K562 (cell line): ENCODE measurements at regions not wholly inside any gene's neighbourhood (a gene's known extent, or its start where the extent isn't known, plus 50 kb on each side); places are given as distances from the start of the nearest gene placed in this dataset.

Source experiments
- ATAC-seq: fragments of 200-7000 bp; cut with Tn5 transposase; 3 replicates; pipeline ENCODE4 v1.9.1; 2020; ENCODE audit warnings: moderate library complexity
- BruUV-seq: library from RNA; stranded (reverse); fragments of 400-500 nt; replicated peaks from 2 replicates; lab custom pipeline; 2021; lab: Mats Ljungman, UMichigan
- CTCF ChIA-PET: fragments of 300-600 bp; formaldehyde crosslinking; extraction: SDS; loops from one replicate; lab custom pipeline; 2021; ENCODE audit warnings: low intra/inter-chr PET ratio; lab: Yijun Ruan, JAX
- POLR2A ChIA-PET: fragments of 300-600, 350-650 bp; sonication (Branson Sonifier 250); formaldehyde crosslinking; extraction: SDS; loops from one replicate; lab custom pipeline; 2021; ENCODE audit warnings: antibody characterized with exemption, inconsistent platforms; lab: Yijun Ruan, JAX
- DNase-seq, 4 experiments: peaks; one replicate each; pipeline versions ENCODE4 v3.0.0 to v3.0.0-alpha.2; 2011 to 2018; ENCODE audit warnings: low spot score in 3 of 4, mixed read lengths in 3 of 4; ENCODE audit errors: extremely low read depth in 1 of 4
- FAIRE-seq: peaks from 2 replicates; lab custom pipeline; 2011; peaks lifted over from hg19 to GRCh38; lab: Jason Lieb, UNC
- H2AFZ ChIP-seq: 2 replicates; pipeline ENCODE4 v1.6.0; 2011; ENCODE audit warnings: low read depth, low read length, control low read depth, inconsistent platforms
- H3K27ac ChIP-seq: fragments of 200-600 bp; 3 replicates; pipeline ENCODE4 v1.8.0; 2011; ENCODE audit warnings: low read depth, mild to moderate bottlenecking, control low read depth, inconsistent platforms, low read length, moderate library complexity, mixed read lengths; ENCODE audit errors: extremely low read depth
- H3K27me3 ChIP-seq, 2 experiments: fragments of 300-600 bp in 1 of 2; 2 replicates in 1 of 2; 3 replicates in 1 of 2; pipeline versions ENCODE4 v1.6.0 to v1.8.0; 2011; ENCODE audit warnings: inconsistent platforms in 2 of 2, low read length in 2 of 2, mild to moderate bottlenecking in 1 of 2, mixed read lengths in 1 of 2, moderate library complexity in 1 of 2; ENCODE audit not compliant: control insufficient read depth in 2 of 2, insufficient read depth in 2 of 2
- H3K36me3 ChIP-seq: fragments of 300-600 bp; 3 replicates; pipeline ENCODE4 v1.8.0; 2011; ENCODE audit warnings: mild to moderate bottlenecking, low read length, inconsistent platforms; ENCODE audit not compliant: control insufficient read depth, insufficient read depth
- H3K4me1 ChIP-seq, 2 experiments: fragments of 200-600 bp in 1 of 2; replicated peaks in 1 of 2; 2 replicates in 1 of 2; 3 replicates in 1 of 2; pipeline versions ENCODE4 v1.5.1 to v1.8.0; 2011; ENCODE audit warnings: inconsistent platforms in 2 of 2, low read length in 2 of 2, mild to moderate bottlenecking in 1 of 2, mixed read lengths in 1 of 2, moderate library complexity in 1 of 2; ENCODE audit not compliant: control insufficient read depth in 2 of 2, insufficient read depth in 2 of 2
- H3K4me2 ChIP-seq: 2 replicates; pipeline ENCODE4 v1.6.1; 2011; ENCODE audit warnings: low read length, control low read depth, inconsistent platforms, mixed read lengths; ENCODE audit not compliant: insufficient read depth
- H3K4me3 ChIP-seq: fragments of 200-600 bp; sonication (generic), shearing (Covaris generic); 2 replicates; pipeline ENCODE4 v1.5.1; 2016; ENCODE audit warnings: control low read depth, inconsistent platforms
- H3K79me2 ChIP-seq: fragments of 200-600 bp; 3 replicates; pipeline ENCODE4 v1.8.0; 2011; ENCODE audit warnings: low read length, inconsistent platforms; ENCODE audit not compliant: control insufficient read depth, insufficient read depth
- H3K9ac ChIP-seq, 2 experiments: 2 replicates each; pipeline versions ENCODE4 v1.6.0 to v1.6.1; 2011; ENCODE audit warnings: low read depth in 2 of 2, low read length in 2 of 2, control low read depth in 1 of 2, inconsistent platforms in 1 of 2, mild to moderate bottlenecking in 1 of 2, mixed read lengths in 1 of 2; ENCODE audit not compliant: insufficient read depth in 1 of 2
- H3K9me1 ChIP-seq: one replicate; pipeline ENCODE4 v1.6.0; 2011; ENCODE audit warnings: inconsistent platforms, mild to moderate bottlenecking, low read length, moderate library complexity; ENCODE audit not compliant: control insufficient read depth, insufficient read depth
- H3K9me3 ChIP-seq: replicated peaks from 2 replicates; pipeline ENCODE4 v1.5.1; 2011; ENCODE audit warnings: low read depth, low read length, inconsistent platforms; ENCODE audit not compliant: control insufficient read depth, insufficient read depth
- H4K20me1 ChIP-seq: replicated peaks from 2 replicates; pipeline ENCODE4 v1.6.1; 2011; ENCODE audit warnings: low read length, inconsistent platforms, mixed read lengths; ENCODE audit not compliant: control insufficient read depth, insufficient read depth
- EP300 ChIP-seq: IDR thresholded peaks from 2 replicates; pipeline ENCODE4 v1.6.1; 2012; ENCODE audit warnings: low read length, improper control_type of control experiment
- GATA2 ChIP-seq: sonication (generic); formaldehyde crosslinking; IDR thresholded peaks from 2 replicates; pipeline ENCODE4 v1.4.0; 2020; ENCODE audit warnings: mild to moderate bottlenecking, missing genetic modification reagents
- HDAC6 ChIP-seq: IDR thresholded peaks from 2 replicates; pipeline ENCODE4 v1.6.1; 2012; ENCODE audit warnings: low read depth, mild to moderate bottlenecking, control low read depth, inconsistent platforms, low read length, moderate library complexity
- HEY1 ChIP-seq: fragments of 250-450 bp; sonication (Bioruptor Pico); IDR thresholded peaks from 2 replicates; pipeline ENCODE4 v1.5.0; 2020; ENCODE audit warnings: mild to moderate bottlenecking, moderate library complexity, borderline replicate concordance
- HLTF ChIP-seq: fragments of 450-650 bp; IDR thresholded peaks from 2 replicates; pipeline ENCODE4 v1.6.1; 2016
- HOXB6 ChIP-seq: fragments of 250-450 bp; sonication (Bioruptor Pico); IDR thresholded peaks from 2 replicates; pipeline ENCODE4 v1.5.1; 2022; ENCODE audit warnings: mild to moderate bottlenecking, borderline replicate concordance
- IFI16 ChIP-seq: fragments of 250-450 bp; sonication (Bioruptor Pico); IDR thresholded peaks from 2 replicates; pipeline ENCODE4 v2.1.2; 2022; ENCODE audit warnings: mild to moderate bottlenecking, inconsistent platforms
- JUND ChIP-seq, 2 experiments: IDR thresholded peaks; 2 replicates in 1 of 2; 3 replicates in 1 of 2; pipeline ENCODE4 v1.6.1; 2011; ENCODE audit warnings: borderline replicate concordance in 2 of 2, low read depth in 2 of 2, low read length in 2 of 2, improper control_type of control experiment in 1 of 2, missing biosample characterization in 1 of 2, missing genetic modification characterization in 1 of 2, missing genetic modification reagents in 1 of 2
- MTF1 ChIP-seq: fragments of 250-450 bp; sonication (Bioruptor Pico); IDR thresholded peaks from 2 replicates; pipeline ENCODE4 v1.9.0; 2021; ENCODE audit warnings: moderate library complexity, mild to moderate bottlenecking, inconsistent platforms, borderline replicate concordance
- NCOA6 ChIP-seq: fragments of 450-650 bp; IDR thresholded peaks from 2 replicates; pipeline ENCODE4 v1.6.1; 2017; ENCODE audit warnings: mild to moderate bottlenecking
- NEUROD1 ChIP-seq: fragments of 150-350 bp; IDR thresholded peaks from 2 replicates; pipeline ENCODE4 v1.6.1; 2014; ENCODE audit warnings: borderline replicate concordance, low read length, low read depth; ENCODE audit not compliant: partially characterized antibody
- POU5F1 ChIP-seq: fragments of 150-350 bp; IDR thresholded peaks from 2 replicates; pipeline ENCODE4 v1.6.1; 2014; ENCODE audit warnings: borderline replicate concordance, low read length, low read depth, mild to moderate bottlenecking; ENCODE audit not compliant: partially characterized antibody
- RHOXF2B ChIP-seq: fragments of 250-450 bp; sonication (Bioruptor Pico); conservative IDR thresholded peaks from 2 replicates; pipeline ENCODE4 v1.5.1; 2021
- SIN3A ChIP-seq, 2 experiments: fragments of 150-350 bp in 1 of 2; IDR thresholded peaks; 2 replicates each; pipeline ENCODE4 v1.6.1; 2011 to 2016; ENCODE audit warnings: borderline replicate concordance in 2 of 2, low read depth in 2 of 2, low read length in 2 of 2, mild to moderate bottlenecking in 2 of 2, moderate library complexity in 2 of 2; ENCODE audit not compliant: control insufficient read depth in 1 of 2
- SIN3B ChIP-seq: fragments of 450-650 bp; IDR thresholded peaks from 2 replicates; pipeline ENCODE4 v1.6.1; 2017; ENCODE audit warnings: low read depth, mild to moderate bottlenecking, moderate library complexity
- STAG1 ChIP-seq: sonication (generic); formaldehyde crosslinking; IDR thresholded peaks from 2 replicates; pipeline ENCODE4 v1.5.0; 2020; ENCODE audit warnings: missing genetic modification reagents, borderline replicate concordance
- XRCC5 ChIP-seq: fragments of 200-400 bp; formaldehyde crosslinking; IDR thresholded peaks from 2 replicates; pipeline ENCODE4 v1.6.1; 2017; ENCODE audit warnings: low read depth, mild to moderate bottlenecking, low read length
- ZC3H4 ChIP-seq: sonication (generic); formaldehyde crosslinking; IDR thresholded peaks from 2 replicates; pipeline ENCODE4 v1.9.0; 2021; ENCODE audit warnings: missing genetic modification reagents, borderline replicate concordance
- ZFPM2 ChIP-seq: fragments of 250-450 bp; sonication (Bioruptor Pico); IDR thresholded peaks from 2 replicates; pipeline ENCODE4 v1.5.1; 2022; ENCODE audit warnings: mild to moderate bottlenecking
- ZNF175 ChIP-seq: fragments of 200-800 bp; sonication (Bioruptor generic); IDR thresholded peaks from 2 replicates; pipeline ENCODE4 v1.6.1; 2016; ENCODE audit warnings: low read depth, mild to moderate bottlenecking, missing genetic modification characterization, missing compliant biosample characterization
- ZNF24 ChIP-seq: fragments of 450-650 bp; IDR thresholded peaks from 2 replicates; pipeline ENCODE4 v1.6.1; 2016
- ZNF282 ChIP-seq: sonication (generic); formaldehyde crosslinking; IDR thresholded peaks from 2 replicates; pipeline ENCODE4 v1.8.1; 2023; ENCODE audit warnings: missing genetic modification reagents
- ZNF551 ChIP-seq: fragments of 250-450 bp; sonication (Bioruptor Pico); IDR thresholded peaks from 2 replicates; pipeline ENCODE4 v1.5.0; 2021; ENCODE audit warnings: mild to moderate bottlenecking, moderate library complexity
- ZNF583 ChIP-seq: fragments of 250-450 bp; sonication (Bioruptor Pico); IDR thresholded peaks from 2 replicates; pipeline ENCODE4 v1.4.0; 2020
- WGBS: fragments of 100-300 bp; shearing (Covaris generic); methylation state at CpG from one replicate; pipeline ENCODE4 v1.1.6; 2016; ENCODE audit warnings: low coverage, mixed read lengths; ENCODE audit not compliant: insufficient coverage; ENCODE audit errors: missing lambda C conversion rate; 5-methylcytosine and 5-hydroxymethylcytosine counted together
- in situ Hi-C: fragments of 300-500 bp; cut with MboI; formaldehyde crosslinking; loops from 4 replicates; pipeline ENCODE4 v1.15.0; 2018; ENCODE audit warnings: inconsistent platforms, mixed read lengths
- intact Hi-C: fragments of 100-400 bp; cut with micrococcal nuclease; formaldehyde crosslinking; loops from 2 replicates; pipeline ENCODE4 v1.14.2; 2022
- TF ChIP-seq, protein P1 (sequence below): sonication (generic); IDR thresholded peaks from 2 replicates; pipeline ENCODE4 v1.6.1; 2016
- TF ChIP-seq, protein P2 (sequence below): fragments of 250-450 bp; sonication (Bioruptor Pico); IDR thresholded peaks from 2 replicates; pipeline ENCODE4 v1.8.0; 2021; ENCODE audit warnings: moderate library complexity, mild to moderate bottlenecking, inconsistent platforms

DNA sequence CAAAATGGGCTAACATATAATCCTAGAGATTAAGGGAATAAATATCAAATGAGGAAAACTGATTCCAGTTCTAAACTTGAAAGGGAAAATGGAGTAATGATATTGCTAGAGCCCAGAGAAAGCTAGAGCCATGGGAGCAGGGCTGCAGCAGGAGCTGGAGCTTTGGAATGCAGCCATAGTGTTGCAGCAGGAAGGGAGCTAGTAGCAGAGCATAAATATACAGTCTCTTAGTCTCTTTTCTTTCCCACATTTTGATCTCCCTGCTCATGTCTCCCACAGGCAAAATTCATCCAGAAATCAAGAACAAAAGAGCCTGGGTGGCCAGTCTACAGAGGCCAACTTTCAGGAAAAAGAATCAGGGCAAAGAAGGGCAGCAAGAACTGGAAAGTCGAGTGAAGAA is 253.7 kb downstream of the ATXN7L3B start (continued):
- no peak for TF ChIP-seq HEY1
- no peak for TF ChIP-seq HOXB6 (CRISPR knock-in tag)
- no peak for TF ChIP-seq RHOXF2B
- TF ChIP-seq XRCC5: no peak
- TF ChIP-seq ZNF583: no peak
- TF ChIP-seq, protein P1, sequence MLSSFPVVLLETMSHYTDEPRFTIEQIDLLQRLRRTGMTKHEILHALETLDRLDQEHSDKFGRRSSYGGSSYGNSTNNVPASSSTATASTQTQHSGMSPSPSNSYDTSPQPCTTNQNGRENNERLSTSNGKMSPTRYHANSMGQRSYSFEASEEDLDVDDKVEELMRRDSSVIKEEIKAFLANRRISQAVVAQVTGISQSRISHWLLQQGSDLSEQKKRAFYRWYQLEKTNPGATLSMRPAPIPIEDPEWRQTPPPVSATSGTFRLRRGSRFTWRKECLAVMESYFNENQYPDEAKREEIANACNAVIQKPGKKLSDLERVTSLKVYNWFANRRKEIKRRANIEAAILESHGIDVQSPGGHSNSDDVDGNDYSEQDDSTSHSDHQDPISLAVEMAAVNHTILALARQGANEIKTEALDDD: no peak
- TF ChIP-seq ZNF282 (CRISPR knock-in tag): no peak
- TF ChIP-seq ZC3H4 (CRISPR knock-in tag): no peak
- no peak for TF ChIP-seq NEUROD1
- TF ChIP-seq ZNF551 (CRISPR knock-in tag): no peak
- no peak for TF ChIP-seq GATA2 (CRISPR knock-in tag)
- TF ChIP-seq, protein P2, sequence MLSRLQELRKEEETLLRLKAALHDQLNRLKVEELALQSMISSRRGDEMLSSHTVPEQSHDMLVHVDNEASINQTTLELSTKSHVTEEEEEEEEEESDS: no peak
- TF ChIP-seq HDAC6: no peak

DNA sequence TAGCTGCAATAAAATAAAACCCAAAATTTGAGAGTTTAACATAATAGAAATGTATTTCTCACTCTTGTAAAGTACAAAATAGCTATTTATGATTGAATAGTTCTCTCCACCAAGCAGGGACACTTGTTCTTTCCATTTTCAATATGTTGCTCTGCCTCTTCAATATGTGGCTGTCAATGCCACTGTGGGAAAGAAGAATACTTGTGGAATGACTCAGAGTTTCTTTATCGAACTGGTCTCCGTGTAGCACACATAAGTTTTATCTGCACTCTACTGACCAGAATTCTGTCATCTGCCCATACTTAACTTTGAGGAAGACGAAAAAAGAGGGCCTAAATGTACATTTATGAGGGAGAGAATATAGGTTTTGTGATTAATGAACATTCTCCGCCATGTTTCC is 256.9 kb downstream of the ATXN7L3B start:
- ChIA-PET CTCF (no interaction called here), POLR2A (no interaction called here)
- FAIRE-seq (no peak), DNase-seq (no peak), ATAC-seq (no peak)
- H3K9ac ChIP-seq: no peak overlapping the region
- no peaks in the 10 kb centered on the region for H3K4me1 ChIP-seq
- H3K4me3 ChIP-seq: no peak overlapping the region
- no peak overlapping the region for H3K27ac ChIP-seq
- H3K4me2 ChIP-seq: no peak overlapping the region
- H3K27me3 ChIP-seq: no peaks in the 10 kb centered on the region
- H3K9me1 ChIP-seq: no peaks in the 10 kb centered on the region
- in situ Hi-C loops: no loop called here
- WGBS: 2% methylated on average over 4 of the region's 4 CpGs
- no peak overlapping the region for H2AFZ ChIP-seq
- no peaks in the 10 kb centered on the region for H4K20me1 ChIP-seq
- peaks cover 1% of the 10 kb centered on the region; the same call in 1 of the 2 replicates for H3K9me3 ChIP-seq
- BruUV-seq: no TSS peak
- no peaks in the 10 kb centered on the region for H3K79me2 ChIP-seq
- intact Hi-C loops: no loop called here
- no peak for TF ChIP-seq ZNF24
- TF ChIP-seq SIN3B: no peak
- TF ChIP-seq JUND (IDR thresholded peaks at IDR 0.05; ENCODE audit: borderline replicate concordance, low read depth, low read length): no peak
- no peak for TF ChIP-seq JUND (tag; IDR thresholded peaks at IDR 0.05; ENCODE audit: borderline replicate concordance, low read depth, low read length)
- TF ChIP-seq ZFPM2: no peak
- TF ChIP-seq STAG1 (CRISPR knock-in tag): no peak
- TF ChIP-seq EP300: no peak
- TF ChIP-seq HLTF: no peak
- no peak for TF ChIP-seq SIN3A (IDR thresholded peaks at IDR 0.05; ENCODE audit: borderline replicate concordance in 2 of 2, control insufficient read depth in 1 of 2, low read depth in 2 of 2, low read length in 2 of 2)
- no peak for TF ChIP-seq POU5F1
- no peak for TF ChIP-seq NCOA6
- TF ChIP-seq ZNF175 (CRISPR knock-in tag): no peak
- TF ChIP-seq IFI16 (CRISPR knock-in tag): no peak
- TF ChIP-seq MTF1 (CRISPR knock-in tag): no peak
- H3K36me3 ChIP-seq: no peaks in the 10 kb centered on the region
